Lung (tissue), 11 donors: ENCODE measurements at regions not wholly inside any gene's neighbourhood (a gene's known extent, or its start where the extent isn't known, plus 50 kb on each side); places are given as distances from the start of the nearest gene placed in this dataset.

Experiments used
- ATAC-seq: fragments of 200-7000 bp; cut with Tn5 transposase; one replicate; pipeline ENCODE4 v1.9.1; 2020; ENCODE audit warnings: moderate number of reproducible peaks; ENCODE audit not compliant: insufficient read depth, low FRiP score
- DNase-seq, 3 donors: peaks; one replicate each; pipeline ENCODE4 v3.0.0-alpha.2; 2013 to 2017
- H3K27ac ChIP-seq, 2 donors: one replicate each; pipeline ENCODE4 v1.5.1; 2013; ENCODE audit warnings: mild to moderate bottlenecking in 2 of 2, moderate library complexity in 2 of 2, control low read depth in 1 of 2, inconsistent platforms in 1 of 2, low read depth in 1 of 2, low read length in 1 of 2
- H3K27me3 ChIP-seq, 3 donors: one replicate each; pipeline ENCODE4 v1.5.1; 2013; ENCODE audit warnings: low read length in 2 of 3; ENCODE audit not compliant: control insufficient read depth in 3 of 3, insufficient read depth in 3 of 3
- H3K36me3 ChIP-seq, 4 donors: one replicate each; pipeline ENCODE4 v1.5.1; 2013; ENCODE audit warnings: low read length in 4 of 4, mild to moderate bottlenecking in 1 of 4, moderate library complexity in 1 of 4; ENCODE audit not compliant: control insufficient read depth in 4 of 4, insufficient read depth in 4 of 4
- H3K4me1 ChIP-seq, 5 donors: one replicate each; pipeline ENCODE4 v1.5.1; 2013; ENCODE audit warnings: low read length in 5 of 5, mild to moderate bottlenecking in 2 of 5, moderate library complexity in 1 of 5; ENCODE audit not compliant: control insufficient read depth in 5 of 5, insufficient read depth in 5 of 5
- H3K4me3 ChIP-seq: one replicate; pipeline ENCODE4 v1.5.1; 2013; ENCODE audit warnings: mild to moderate bottlenecking, control low read depth, moderate library complexity
- H3K9ac ChIP-seq, 2 donors: one replicate each; pipeline ENCODE4 v1.5.1; 2013; ENCODE audit warnings: low read length in 2 of 2, control low read depth in 1 of 2; ENCODE audit not compliant: insufficient read depth in 1 of 2
- H3K9me3 ChIP-seq, 4 donors: one replicate each; pipeline ENCODE4 v1.5.1; 2013; ENCODE audit warnings: low read length in 3 of 4, mild to moderate bottlenecking in 1 of 4, moderate library complexity in 1 of 4; ENCODE audit not compliant: control insufficient read depth in 4 of 4, insufficient read depth in 3 of 4
- WGBS, 2 donors: extraction: QIAGEN DNeasy Blood & Tissue Kit; methylation state at CpG; one replicate each; pipeline ENCODE4 v1.1.7; 2013; 5-methylcytosine and 5-hydroxymethylcytosine counted together
- TF ChIP-seq, protein P1 (sequence below): IDR thresholded peaks from 2 replicates; pipeline ENCODE4 v1.5.1; 2012; ENCODE audit warnings: mild to moderate bottlenecking; ENCODE audit errors: control extremely low read depth, extremely low read depth
- donor health status: control.
- donor health status: control.
- donor health status: Bipolar disorder and iron deficiency.
- donor health status: healthy.
- donor health status: DM: yes; HTN: yes; CAD: no.

GRCh38 chr4:137663251-137664045, 131.2 kb upstream of the PCDH18 start:
- ATAC-seq (no peak), DNase-seq (peak in 2 of 3 donors; percentile 14 to 58)
- Histone ChIP-seq H3K9me3 (no peaks in the 10 kb centered on the region), H3K27me3 (no peaks in the 10 kb centered on the region), H3K27ac (no peak overlapping the region), H3K36me3 (no peaks in the 10 kb centered on the region), H3K4me3 (no peak overlapping the region), H3K4me1 (peaks cover 0 to 34% (median 4%) of the 10 kb centered on the region in 5 donors), H3K9ac (no peak overlapping the region)
- TF ChIP-seq, protein P1, sequence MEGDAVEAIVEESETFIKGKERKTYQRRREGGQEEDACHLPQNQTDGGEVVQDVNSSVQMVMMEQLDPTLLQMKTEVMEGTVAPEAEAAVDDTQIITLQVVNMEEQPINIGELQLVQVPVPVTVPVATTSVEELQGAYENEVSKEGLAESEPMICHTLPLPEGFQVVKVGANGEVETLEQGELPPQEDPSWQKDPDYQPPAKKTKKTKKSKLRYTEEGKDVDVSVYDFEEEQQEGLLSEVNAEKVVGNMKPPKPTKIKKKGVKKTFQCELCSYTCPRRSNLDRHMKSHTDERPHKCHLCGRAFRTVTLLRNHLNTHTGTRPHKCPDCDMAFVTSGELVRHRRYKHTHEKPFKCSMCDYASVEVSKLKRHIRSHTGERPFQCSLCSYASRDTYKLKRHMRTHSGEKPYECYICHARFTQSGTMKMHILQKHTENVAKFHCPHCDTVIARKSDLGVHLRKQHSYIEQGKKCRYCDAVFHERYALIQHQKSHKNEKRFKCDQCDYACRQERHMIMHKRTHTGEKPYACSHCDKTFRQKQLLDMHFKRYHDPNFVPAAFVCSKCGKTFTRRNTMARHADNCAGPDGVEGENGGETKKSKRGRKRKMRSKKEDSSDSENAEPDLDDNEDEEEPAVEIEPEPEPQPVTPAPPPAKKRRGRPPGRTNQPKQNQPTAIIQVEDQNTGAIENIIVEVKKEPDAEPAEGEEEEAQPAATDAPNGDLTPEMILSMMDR, result no peak
- WGBS, 2 donors, result 70 to 80% methylated on average over 5 of the region's 5 CpGs

DNA sequence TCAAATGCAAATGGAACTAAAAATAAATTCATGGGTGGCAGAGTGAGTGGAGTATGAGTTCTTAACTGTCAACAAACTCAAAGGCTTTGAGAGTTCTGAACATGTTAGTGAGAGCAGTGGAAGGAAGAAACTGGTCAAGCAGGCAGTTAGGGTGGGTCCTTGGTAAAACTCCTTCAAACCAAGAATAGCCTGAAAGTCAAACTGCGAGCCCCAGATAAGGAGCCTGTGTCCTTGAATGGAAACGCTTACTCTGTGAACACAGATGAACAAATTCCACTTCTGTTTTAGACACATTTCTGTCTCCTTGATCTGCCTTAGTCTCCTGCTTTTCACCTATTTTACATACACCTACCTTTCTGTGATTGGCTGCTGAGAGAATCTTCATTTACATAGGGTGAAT, 129.4 kb upstream of the PCDH18 start:
- Histone ChIP-seq H3K4me3 (no peak overlapping the region), H3K4me1 (peaks cover 0 to 35% (median 4%) of the 10 kb centered on the region in 5 donors), H3K36me3 (no peaks in the 10 kb centered on the region), H3K27ac (no peak overlapping the region), H3K9me3 (no peaks in the 10 kb centered on the region), H3K27me3 (no peaks in the 10 kb centered on the region), H3K9ac (no peak overlapping the region)
- 84 to 86% methylated on average over 2 of the region's 2 CpGs for WGBS, 2 donors
- ATAC-seq (no peak), DNase-seq (no peak)
- TF ChIP-seq, protein P1, result no peak

GRCh38 chr4:137660211-137660610, 127.9 kb upstream of the PCDH18 start:
- H3K9me3 ChIP-seq, result no peaks in the 10 kb centered on the region
- no peak overlapping the region for H3K4me3 ChIP-seq
- no peak overlapping the region for H3K27ac ChIP-seq
- H3K27me3 ChIP-seq, result no peaks in the 10 kb centered on the region
- no peaks in the 10 kb centered on the region for H3K36me3 ChIP-seq
- no peak overlapping the region for H3K9ac ChIP-seq
- peaks cover 0 to 47% (median 4%) of the 10 kb centered on the region in 5 donors for H3K4me1 ChIP-seq
- no peak for DNase-seq
- TF ChIP-seq, protein P1, result no peak
- 78 to 84% methylated on average over 4 of the region's 4 CpGs for WGBS, 2 donors
- no peak for ATAC-seq

DNA sequence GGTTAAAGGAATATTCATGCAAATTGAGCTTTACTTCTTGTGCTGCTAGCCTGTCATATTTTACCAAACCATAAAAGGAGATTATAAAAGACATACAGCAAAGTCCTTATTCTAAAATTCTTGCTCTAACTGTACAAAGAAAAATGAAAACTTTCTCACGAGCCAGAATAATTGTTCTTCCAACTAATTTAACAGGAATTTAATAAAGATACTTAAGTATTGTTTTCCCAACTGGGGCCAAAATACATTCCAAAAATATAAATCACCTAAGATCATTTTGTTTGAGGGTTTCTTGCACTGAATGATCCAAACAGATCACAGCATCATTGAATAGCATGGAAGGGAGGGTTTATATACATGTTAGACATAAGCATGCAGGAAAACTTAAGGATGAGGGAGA, 127.1 kb upstream of the PCDH18 start:
- H3K9ac ChIP-seq, result no peak overlapping the region
- ATAC-seq, result no peak
- TF ChIP-seq, protein P1, result no peak
- WGBS, 2 donors, result 53 to 62% methylated on average over 1 of the region's 1 CpG
- H3K36me3 ChIP-seq, result no peaks in the 10 kb centered on the region
- H3K27ac ChIP-seq, result no peak overlapping the region
- no peak overlapping the region for H3K4me3 ChIP-seq
- H3K9me3 ChIP-seq, result no peaks in the 10 kb centered on the region
- no peaks in the 10 kb centered on the region for H3K27me3 ChIP-seq
- no peak for DNase-seq
- peaks cover 0 to 44% (median 4%) of the 10 kb centered on the region in 5 donors for H3K4me1 ChIP-seq
